Loucy (cell line): ENCODE measurements at regions not wholly inside any gene's neighbourhood (a gene's known extent, or its start where the extent isn't known, plus 50 kb on each side); places are given as distances from the start of the nearest gene placed in this dataset.
"Not testable (repeated sequence)": the region's sequence is repeated elsewhere in the genome, so short reads cannot be mapped to it uniquely, and the experiment has no call there.

Source experiments
- H2AFZ ChIP-seq: fragments of 200-600 bp; sonication (generic); 2 replicates; pipeline ENCODE4 v1.6.0; 2016; ENCODE audit warnings: antibody characterized with exemption, mild to moderate bottlenecking, low read length, moderate library complexity
- H3F3A ChIP-seq: fragments of 200-600 bp; 2 replicates; pipeline ENCODE4 v1.6.0; 2016; ENCODE audit warnings: antibody characterized with exemption, low read depth, mild to moderate bottlenecking
- H3K27me3 ChIP-seq: fragments of 200-600 bp; sonication (generic); 2 replicates; pipeline ENCODE4 v1.6.1; 2014; ENCODE audit warnings: low read length, mild to moderate bottlenecking; ENCODE audit not compliant: insufficient read depth, poor library complexity, severe bottlenecking
- H3K36me3 ChIP-seq: fragments of 200-600 bp; sonication (generic); 2 replicates; pipeline ENCODE4 v1.6.1; 2016; ENCODE audit warnings: low read length; ENCODE audit not compliant: insufficient read depth
- H3K4me1 ChIP-seq: fragments of 200-600 bp; sonication (generic); 2 replicates; pipeline ENCODE4 v1.5.1; 2014; ENCODE audit warnings: low read length, mild to moderate bottlenecking; ENCODE audit not compliant: insufficient read depth, poor library complexity, severe bottlenecking
- H3K4me2 ChIP-seq: fragments of 200-600 bp; sonication (generic); 2 replicates; pipeline ENCODE4 v1.6.0; 2014; ENCODE audit warnings: antibody characterized with exemption, low read length, low read depth, mild to moderate bottlenecking; ENCODE audit not compliant: poor library complexity, severe bottlenecking
- H3K4me3 ChIP-seq: fragments of 200-600 bp; sonication (generic); 2 replicates; pipeline ENCODE4 v1.5.1; 2014; ENCODE audit warnings: low read length, mild to moderate bottlenecking, mixed read lengths; ENCODE audit not compliant: poor library complexity, severe bottlenecking
- H3K79me2 ChIP-seq: fragments of 200-600 bp; sonication (generic); 2 replicates; pipeline ENCODE4 v1.6.1; 2014; ENCODE audit warnings: low read length; ENCODE audit not compliant: insufficient read depth
- H3K9ac ChIP-seq: fragments of 200-600 bp; sonication (generic); 2 replicates; pipeline ENCODE4 v1.6.0; 2014; ENCODE audit warnings: mild to moderate bottlenecking, low read depth, low read length, moderate library complexity; ENCODE audit not compliant: poor library complexity, severe bottlenecking
- H3K9me2 ChIP-seq: fragments of 200-600 bp; sonication (generic); replicated peaks from 2 replicates; pipeline ENCODE4 v1.6.1; 2016; ENCODE audit warnings: low read depth, low read length, mixed read lengths
- H3K9me3 ChIP-seq: fragments of 200-600 bp; sonication (generic); 2 replicates; pipeline ENCODE4 v1.6.1; 2014; ENCODE audit warnings: mild to moderate bottlenecking, antibody characterized with exemption, low read length, low read depth; ENCODE audit not compliant: insufficient read depth
- H4K20me1 ChIP-seq: fragments of 200-600 bp; sonication (generic); 2 replicates; pipeline ENCODE4 v1.6.0; 2014; ENCODE audit warnings: antibody characterized with exemption, low read length, mild to moderate bottlenecking; ENCODE audit not compliant: insufficient read depth, poor library complexity, severe bottlenecking
- EZH2phosphoT487 ChIP-seq: fragments of 200-600 bp; IDR thresholded peaks from 2 replicates; pipeline ENCODE4 v1.6.1; 2018; ENCODE audit warnings: antibody characterized with exemption, mild to moderate bottlenecking, moderate library complexity, borderline replicate concordance
- TF ChIP-seq, protein P1 (sequence below): fragments of 200-600 bp; sonication (generic); conservative IDR thresholded peaks from 2 replicates; pipeline ENCODE4 v1.5.1; 2014; ENCODE audit warnings: mild to moderate bottlenecking, antibody characterized with exemption, low read length

DNA sequence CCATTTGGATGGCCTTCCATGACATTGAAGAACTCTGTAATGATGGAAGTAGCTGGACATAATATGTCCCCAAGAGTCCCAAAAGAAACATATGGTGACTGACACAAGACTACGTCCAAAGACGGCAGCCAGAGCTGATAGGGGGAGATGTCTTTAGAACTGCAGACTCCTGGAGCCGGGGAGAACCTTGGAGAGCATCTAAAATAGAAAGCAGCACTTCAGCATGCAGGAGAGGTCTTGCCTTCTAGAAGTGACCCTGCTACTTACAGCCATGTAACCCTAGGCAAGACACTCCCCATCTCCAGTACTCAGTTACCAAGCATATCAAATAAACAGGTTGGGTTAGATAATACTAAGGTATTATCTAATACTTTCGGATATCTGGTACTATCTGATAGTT lies 143.8 kb upstream of the BCL6 start:
- Histone ChIP-seq H3K4me3 (no peak overlapping the region), H3K9me2 (no peaks in the 10 kb centered on the region), H4K20me1 (no peaks in the 10 kb centered on the region), H3K79me2 (no peaks in the 10 kb centered on the region), H2AFZ (peak overlapping the region; percentile 81; the same call in 1 of the 2 replicates), H3K36me3 (no peaks in the 10 kb centered on the region), H3K9ac (peak overlapping the region; percentile 37), H3K4me1 (peaks cover 5% of the 10 kb centered on the region), H3K4me2 (peak overlapping the region; percentile 53), H3K27me3 (no peaks in the 10 kb centered on the region), H3F3A (no peaks in the 10 kb centered on the region), H3K9me3 (no peaks in the 10 kb centered on the region)
- TF ChIP-seq EZH2phosphoT487 = no peak
- TF ChIP-seq, protein P1, sequence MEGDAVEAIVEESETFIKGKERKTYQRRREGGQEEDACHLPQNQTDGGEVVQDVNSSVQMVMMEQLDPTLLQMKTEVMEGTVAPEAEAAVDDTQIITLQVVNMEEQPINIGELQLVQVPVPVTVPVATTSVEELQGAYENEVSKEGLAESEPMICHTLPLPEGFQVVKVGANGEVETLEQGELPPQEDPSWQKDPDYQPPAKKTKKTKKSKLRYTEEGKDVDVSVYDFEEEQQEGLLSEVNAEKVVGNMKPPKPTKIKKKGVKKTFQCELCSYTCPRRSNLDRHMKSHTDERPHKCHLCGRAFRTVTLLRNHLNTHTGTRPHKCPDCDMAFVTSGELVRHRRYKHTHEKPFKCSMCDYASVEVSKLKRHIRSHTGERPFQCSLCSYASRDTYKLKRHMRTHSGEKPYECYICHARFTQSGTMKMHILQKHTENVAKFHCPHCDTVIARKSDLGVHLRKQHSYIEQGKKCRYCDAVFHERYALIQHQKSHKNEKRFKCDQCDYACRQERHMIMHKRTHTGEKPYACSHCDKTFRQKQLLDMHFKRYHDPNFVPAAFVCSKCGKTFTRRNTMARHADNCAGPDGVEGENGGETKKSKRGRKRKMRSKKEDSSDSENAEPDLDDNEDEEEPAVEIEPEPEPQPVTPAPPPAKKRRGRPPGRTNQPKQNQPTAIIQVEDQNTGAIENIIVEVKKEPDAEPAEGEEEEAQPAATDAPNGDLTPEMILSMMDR = no peak

DNA sequence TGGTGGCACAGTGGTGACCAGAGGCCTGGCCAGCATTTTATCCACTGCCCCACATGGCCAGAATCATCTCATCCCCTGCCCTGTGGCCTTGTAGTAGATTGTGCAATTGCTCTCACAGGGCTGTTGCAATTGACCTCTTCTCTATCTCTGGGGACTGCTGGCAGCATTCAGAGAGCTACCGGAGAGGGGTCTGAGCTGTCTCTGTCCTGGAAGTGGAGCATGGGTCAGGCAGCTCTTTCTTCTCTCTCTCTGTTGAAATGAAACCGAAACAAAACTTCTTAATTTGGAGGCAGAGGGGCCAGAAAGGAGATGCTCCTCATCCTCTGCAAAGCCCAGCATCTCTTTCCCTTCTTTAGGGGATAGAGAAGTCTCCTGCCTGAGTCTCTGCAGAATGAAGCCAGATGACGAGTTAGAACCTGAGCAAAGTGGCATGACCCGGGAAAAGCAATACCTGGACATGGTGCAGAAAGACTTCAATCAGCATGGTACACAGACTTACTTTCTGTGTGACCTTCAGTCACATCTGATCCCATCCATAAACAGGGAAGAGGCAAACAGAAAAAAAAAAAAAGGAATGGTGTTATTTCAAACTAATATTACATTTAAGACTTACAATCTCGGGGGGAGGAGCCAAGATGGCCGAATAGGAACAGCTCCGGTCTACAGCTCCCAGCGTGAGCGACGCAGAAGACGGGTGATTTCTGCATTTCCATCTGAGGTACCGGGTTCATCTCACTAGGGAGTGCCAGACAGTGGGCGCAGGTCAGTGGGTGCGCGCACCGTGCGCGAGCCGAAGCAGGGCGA lies 144.5 kb upstream of the BCL6 start:
- peak overlapping the region; percentile 53 for H3K4me2 ChIP-seq
- H3K4me3 ChIP-seq = peak overlapping the region; percentile 34
- TF ChIP-seq, protein P1 = no peak
- TF ChIP-seq EZH2phosphoT487 = no peak

DNA sequence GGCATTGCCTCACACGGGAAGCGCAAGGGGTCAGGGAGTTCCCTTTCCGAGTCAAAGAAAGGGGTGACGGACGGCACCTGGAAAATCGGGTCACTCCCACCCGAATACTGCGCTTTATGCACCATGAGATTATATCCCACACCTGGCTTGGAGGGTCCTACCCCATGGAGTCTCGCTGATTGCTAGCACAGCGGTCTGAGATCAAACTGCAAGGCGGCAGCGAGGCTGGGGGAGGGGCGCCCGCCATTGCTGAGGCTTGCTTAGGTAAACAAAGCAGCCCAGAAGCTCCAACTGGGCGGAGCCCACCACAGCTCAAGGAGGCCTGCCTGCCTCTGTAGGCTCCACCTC lies 145.1 kb upstream of the BCL6 start:
- not testable (repeated sequence) for H3F3A ChIP-seq, H3K79me2 ChIP-seq, H3K9ac ChIP-seq, H2AFZ ChIP-seq, H3K36me3 ChIP-seq, H3K4me1 ChIP-seq, H3K9me2 ChIP-seq, H4K20me1 ChIP-seq, H3K4me2 ChIP-seq, H3K9me3 ChIP-seq, H3K27me3 ChIP-seq, H3K4me3 ChIP-seq

More for the DNA sequence above, 144.5 kb upstream of the BCL6 start:
- H4K20me1 ChIP-seq = no peaks in the 10 kb centered on the region
- peak overlapping the region; percentile 37 for H3K9ac ChIP-seq
- H2AFZ ChIP-seq = peak overlapping the region; percentile 81
- no peaks in the 10 kb centered on the region for H3K9me2 ChIP-seq
- H3K4me1 ChIP-seq = peaks cover 5% of the 10 kb centered on the region
- H3K36me3 ChIP-seq = no peaks in the 10 kb centered on the region
- no peaks in the 10 kb centered on the region for H3K79me2 ChIP-seq
- no peaks in the 10 kb centered on the region for H3K27me3 ChIP-seq
- no peaks in the 10 kb centered on the region for H3K9me3 ChIP-seq
- H3F3A ChIP-seq = no peaks in the 10 kb centered on the region

DNA sequence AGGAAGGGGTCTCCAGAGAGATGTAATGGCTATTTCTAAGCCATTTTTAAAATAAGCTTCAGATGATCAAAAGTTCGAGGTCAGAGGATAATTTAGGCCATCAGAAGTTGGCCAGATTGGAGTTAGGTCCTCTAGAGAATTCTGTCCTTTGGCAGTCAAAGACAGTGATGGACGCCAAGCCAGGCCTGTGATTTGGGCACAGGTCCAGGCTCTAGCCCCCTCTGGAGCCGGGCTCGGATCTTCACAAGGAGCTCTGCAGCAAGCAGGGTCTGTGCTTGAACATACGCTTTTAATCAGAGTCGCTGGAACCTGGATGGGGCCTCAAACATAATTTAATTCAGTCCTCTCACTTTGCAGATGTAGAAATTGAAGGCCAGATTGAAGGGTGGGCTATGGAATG lies 151.4 kb upstream of the BCL6 start:
- TF ChIP-seq, protein P1 = no peak
- TF ChIP-seq EZH2phosphoT487 = no peak
- Histone ChIP-seq H3K9me2 (no peaks in the 10 kb centered on the region), H3K9ac (no peak overlapping the region), H4K20me1 (no peaks in the 10 kb centered on the region), H2AFZ (no peak overlapping the region), H3K4me2 (no peak overlapping the region), H3K27me3 (no peaks in the 10 kb centered on the region), H3K4me1 (peaks cover 24% of the 10 kb centered on the region), H3K9me3 (no peaks in the 10 kb centered on the region), H3K79me2 (no peaks in the 10 kb centered on the region), H3F3A (no peaks in the 10 kb centered on the region), H3K4me3 (no peak overlapping the region), H3K36me3 (no peaks in the 10 kb centered on the region)
